T-helper 1 cell (primary cell): ENCODE measurements at regions not wholly inside any gene's neighbourhood (a gene's known extent, or its start where the extent isn't known, plus 50 kb on each side); places are given as distances from the start of the nearest gene placed in this dataset.
A peak's percentile ranks its signal among the peaks of the same experiment; 100 is the strongest.
"Not testable (repeated sequence)": the region's sequence is repeated elsewhere in the genome, so short reads cannot be mapped to it uniquely, and the experiment has no call there.

Source experiments
- DNase-seq, 5 donors: peaks; one replicate each; pipeline ENCODE4 v3.0.0-alpha.2; 2012 to 2020

- no peak for DNase-seq
Observed at GRCh38 chr5:74396913-74397622, 243.5 kb downstream of the ENC1 start.

GRCh38 chr5:74394916-74395880 lies 245.3 kb downstream of the ENC1 start:
- no peak for DNase-seq

- DNase-seq = no peak
Observed at GRCh38 chr5:74394528-74394915, 246.0 kb downstream of the ENC1 start.

- DNase-seq = peak in 1 of 5 donors; percentile 4
Observed at GRCh38 chr5:74393943-74394342, 246.6 kb downstream of the ENC1 start.

GRCh38 chr5:74392711-74393351 lies 247.7 kb downstream of the ENC1 start:
- DNase-seq = no peak

GRCh38 chr5:74391410-74391809 lies 249.1 kb downstream of the ENC1 start:
- DNase-seq = no peak

- DNase-seq = no peak
Observed at GRCh38 chr5:74390822-74391221, 249.7 kb downstream of the ENC1 start.

- DNase-seq = no peak
Observed at GRCh38 chr5:74390306-74390637, 250.3 kb downstream of the ENC1 start.

GRCh38 chr5:74389531-74390305 lies 250.8 kb downstream of the ENC1 start:
- no peak for DNase-seq

GRCh38 chr5:74388411-74388810 lies 252.1 kb downstream of the ENC1 start:
- not testable (repeated sequence) for DNase-seq

GRCh38 chr5:74386571-74387334 lies 253.8 kb downstream of the ENC1 start:
- no peak for DNase-seq

GRCh38 chr5:74384851-74385250 lies 255.7 kb downstream of the ENC1 start:
- DNase-seq = no peak

- DNase-seq = no peak
Observed at GRCh38 chr5:74382987-74383593, 257.4 kb downstream of the ENC1 start.

GRCh38 chr5:74382123-74382855 lies 258.2 kb downstream of the ENC1 start:
- DNase-seq = no peak

GRCh38 chr5:74380193-74380592 lies 260.3 kb downstream of the ENC1 start:
- DNase-seq = no peak

GRCh38 chr5:74378464-74378863 lies 262.1 kb downstream of the ENC1 start:
- no peak for DNase-seq

GRCh38 chr5:74376187-74376586 lies 264.3 kb downstream of the ENC1 start:
- no peak for DNase-seq

- no peak for DNase-seq
Observed at GRCh38 chr5:74375271-74375670, 265.3 kb downstream of the ENC1 start.

GRCh38 chr5:74374656-74375055 lies 265.9 kb downstream of the ENC1 start:
- peak in 1 of 5 donors; percentile 4 for DNase-seq

GRCh38 chr5:74373076-74373475 lies 267.5 kb downstream of the ENC1 start:
- DNase-seq = no peak
